ENCODE measurements at regions not wholly inside any gene's neighbourhood (a gene's known extent, or its start where the extent isn't known, plus 50 kb on each side); places are given as distances from the start of the nearest gene placed in this dataset.

DNA sequence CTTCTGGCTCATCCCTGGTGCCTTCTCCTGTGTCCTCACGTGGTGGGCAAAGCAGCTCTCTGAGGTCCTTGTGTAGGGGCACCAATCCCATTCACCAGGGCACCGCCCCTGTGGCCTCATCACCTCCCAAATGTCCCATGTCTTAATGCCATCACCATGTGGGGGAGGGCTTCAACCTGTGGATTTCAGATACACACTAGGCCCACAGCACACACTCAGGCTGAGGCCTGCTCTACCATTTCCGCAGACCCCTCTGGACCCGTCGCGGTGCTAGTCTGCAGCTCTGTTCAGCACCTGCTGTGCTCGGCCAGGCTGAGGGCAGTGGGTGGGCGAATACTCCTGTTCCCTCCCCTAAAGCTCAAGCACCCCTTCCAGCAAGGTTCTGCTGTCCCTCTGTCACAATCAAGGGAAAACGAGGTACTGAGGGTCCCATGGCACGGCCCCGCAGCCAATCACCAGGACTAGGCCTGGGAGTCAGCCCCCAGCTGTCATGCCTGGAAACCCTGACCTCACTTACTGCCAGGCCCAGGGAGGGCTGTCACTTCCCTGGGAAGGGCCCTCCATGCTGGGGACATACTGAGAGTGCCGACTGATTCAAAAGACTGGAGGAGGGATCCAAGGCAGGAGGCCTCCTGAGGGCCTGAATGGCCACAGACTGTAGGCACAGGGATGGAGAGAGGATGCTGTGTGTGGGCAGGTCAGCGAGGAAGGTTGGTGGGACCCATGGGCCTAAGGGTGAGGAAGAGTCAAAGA is 123.8 kb upstream of the RET start:
- DNase-seq, result no peak

DNA sequence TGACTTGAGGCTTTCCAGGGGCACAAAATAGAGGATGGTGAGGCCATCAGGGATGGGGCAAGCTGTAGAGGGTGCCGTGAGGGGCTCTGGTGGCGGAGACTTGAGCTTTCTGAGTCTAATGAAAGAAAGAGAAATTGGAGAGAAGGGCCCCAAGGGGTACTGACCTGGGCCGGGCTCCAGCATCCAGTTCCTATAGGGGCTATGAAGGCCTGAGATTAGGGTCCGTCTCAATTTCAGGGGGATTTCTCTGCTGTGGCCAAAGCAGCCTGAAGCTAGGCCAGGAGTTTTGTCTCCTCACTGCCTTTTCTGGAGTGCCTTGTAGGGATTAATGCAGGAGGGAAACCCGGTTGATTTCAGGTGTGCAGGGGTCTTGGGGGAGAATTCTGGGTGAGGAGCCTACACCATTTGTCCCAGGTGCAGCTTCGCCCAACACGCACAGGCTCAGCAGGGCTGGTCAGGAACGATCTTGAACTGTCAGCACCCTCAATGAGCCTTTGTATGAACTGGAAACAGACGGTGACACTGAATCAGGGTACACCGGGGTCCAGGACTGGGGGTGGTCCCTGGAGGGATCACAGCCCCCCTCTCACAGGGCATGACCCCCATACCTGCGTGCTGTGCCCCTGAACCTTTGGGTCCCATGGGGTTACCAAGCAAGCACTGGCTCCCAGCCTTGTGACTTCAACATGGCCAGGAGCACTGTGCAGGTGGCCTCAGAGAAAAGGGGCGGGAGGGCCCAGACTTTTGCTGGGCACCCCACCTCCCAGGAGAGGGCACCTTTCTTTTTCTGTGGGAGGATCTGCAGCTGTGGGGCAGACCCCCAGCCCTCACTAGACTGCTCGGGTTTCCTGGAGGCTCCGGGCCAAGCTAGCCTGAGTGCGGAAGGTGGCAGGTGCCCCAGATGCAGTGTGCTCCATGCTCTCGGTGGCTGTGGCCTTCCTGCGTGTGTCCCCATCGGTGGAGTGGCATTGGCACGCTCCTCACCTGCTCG is 122.9 kb upstream of the RET start:
- DNase-seq, result no peak

DNA sequence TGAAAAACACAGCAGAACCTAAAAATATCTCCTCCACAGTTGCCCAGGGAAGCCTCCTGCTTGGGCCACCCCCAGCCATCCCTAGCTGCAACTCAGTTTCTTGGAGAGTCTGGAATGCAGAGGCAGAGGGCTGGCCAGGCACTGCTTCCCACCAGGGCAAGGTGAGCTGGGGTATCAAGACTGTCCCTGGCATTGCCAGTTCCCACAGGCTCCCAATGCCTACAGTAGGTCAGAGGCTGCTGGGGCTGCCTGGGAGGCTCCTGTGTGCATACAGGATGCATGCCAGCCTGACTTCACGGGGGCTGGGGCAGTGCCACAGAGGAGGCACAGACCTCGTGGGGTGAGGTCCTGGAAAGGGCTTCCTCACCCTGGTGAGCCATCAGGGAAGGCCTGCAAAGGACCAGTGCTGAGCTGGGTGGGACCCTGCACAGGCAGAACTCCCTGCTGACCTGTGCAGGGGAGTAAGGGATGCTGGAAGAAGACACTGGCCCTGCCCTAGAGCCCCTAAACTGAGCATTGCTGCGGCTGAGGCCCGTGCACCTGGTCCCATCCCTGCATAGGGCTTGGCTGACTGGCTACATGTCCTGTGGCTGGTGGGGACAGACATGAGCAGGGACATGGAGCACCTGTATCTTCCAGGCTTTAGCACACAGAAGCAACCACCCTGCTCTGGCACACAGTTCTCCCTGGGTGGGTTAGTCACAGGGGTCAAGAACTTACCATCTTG is 121.9 kb upstream of the RET start:
- no peak for DNase-seq

DNA sequence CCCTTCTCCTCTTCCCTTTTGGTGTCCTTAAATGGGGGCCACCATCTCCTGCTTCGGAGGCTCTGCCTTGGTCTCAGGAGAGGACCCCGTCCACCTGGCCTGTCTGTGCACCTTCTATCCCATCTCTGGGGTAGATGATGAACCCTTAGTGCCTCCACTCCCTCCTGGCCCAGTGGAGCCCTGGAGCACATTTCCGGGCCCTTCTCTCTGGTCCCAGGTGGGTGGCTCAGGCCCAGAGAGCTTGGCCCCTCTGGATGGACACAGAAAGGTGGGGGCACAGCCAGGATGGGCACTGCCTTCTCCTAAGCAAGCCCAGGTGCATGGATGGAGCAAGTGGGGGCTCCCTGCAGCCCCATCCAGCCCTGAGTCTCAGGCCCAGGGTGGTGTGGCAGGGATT is 121.4 kb upstream of the RET start:
- no peak for DNase-seq

DNA sequence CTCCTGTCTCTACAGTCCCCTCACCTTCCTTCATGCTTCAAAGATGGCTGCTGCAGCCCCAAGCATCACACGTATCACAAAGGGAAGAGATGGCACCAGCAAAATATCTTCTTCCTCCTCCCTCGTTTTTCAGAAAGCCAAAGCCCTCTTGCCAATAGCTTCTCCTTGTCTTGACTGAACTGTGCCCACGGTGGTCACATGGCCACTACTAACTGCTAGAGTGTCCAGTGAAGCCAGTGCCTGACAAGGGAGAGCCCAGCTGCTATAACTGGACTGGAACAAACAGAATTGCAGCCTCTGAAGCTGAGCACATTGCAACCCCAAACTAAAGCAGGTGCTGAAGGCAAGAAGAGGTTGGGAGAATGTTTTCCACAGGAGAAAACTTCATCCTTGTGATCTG is 120.8 kb upstream of the RET start:
- DNase-seq, result no peak

DNA sequence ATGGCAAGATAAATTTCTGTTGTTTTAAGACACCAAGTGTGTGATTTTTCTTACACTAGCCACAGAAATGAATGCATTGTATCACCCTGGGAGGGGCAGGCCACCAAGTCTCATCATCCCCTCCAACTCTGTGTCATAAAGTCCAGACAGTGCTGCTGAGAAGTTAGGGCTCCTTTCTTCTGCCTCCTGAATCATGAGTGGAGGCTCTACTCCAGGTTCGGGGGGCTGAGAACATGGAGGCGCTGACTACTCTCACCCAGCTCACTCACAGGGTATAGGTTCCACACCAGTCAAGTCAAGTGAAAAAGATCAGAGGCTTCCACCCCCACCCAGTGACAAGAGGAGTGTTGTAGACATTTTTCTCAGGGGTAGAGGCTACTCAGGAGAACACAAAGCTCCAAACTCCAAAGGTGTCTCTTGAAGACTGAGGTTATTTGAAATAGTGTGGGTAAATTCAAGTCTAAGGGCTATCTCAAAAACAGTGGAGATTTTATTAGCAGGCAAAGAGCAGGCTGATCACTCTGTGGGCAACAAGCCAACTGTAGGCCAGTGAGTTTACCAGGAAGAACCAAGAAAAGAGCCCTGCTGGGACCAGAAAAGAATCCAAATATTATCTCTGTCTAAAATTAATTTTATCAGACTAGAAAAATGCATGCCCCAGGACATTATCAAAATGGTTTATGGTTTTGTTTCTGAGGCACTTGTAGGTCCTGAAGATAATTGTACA is 118.6 kb upstream of the RET start:
- no peak for DNase-seq

DNA sequence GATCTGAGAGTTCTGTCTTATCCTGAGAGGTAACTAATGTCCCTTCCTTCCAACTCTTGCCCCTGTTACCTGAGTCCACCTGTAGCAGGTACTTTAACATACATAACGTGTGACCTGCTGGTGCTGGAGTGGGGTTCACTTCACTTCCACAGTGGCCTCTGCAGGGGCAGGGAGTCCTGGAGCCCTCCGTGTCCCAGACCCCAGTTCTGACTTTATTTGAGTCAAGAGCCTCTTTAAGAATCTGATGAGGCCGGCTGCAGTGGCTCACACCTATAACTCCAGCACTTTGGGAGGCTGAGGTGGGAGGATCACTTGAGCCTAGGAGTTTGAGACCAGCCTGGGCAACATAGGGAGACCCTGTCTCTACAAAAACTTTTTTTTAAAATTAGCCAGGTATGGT is 117.0 kb upstream of the RET start:
- no peak for DNase-seq

DNA sequence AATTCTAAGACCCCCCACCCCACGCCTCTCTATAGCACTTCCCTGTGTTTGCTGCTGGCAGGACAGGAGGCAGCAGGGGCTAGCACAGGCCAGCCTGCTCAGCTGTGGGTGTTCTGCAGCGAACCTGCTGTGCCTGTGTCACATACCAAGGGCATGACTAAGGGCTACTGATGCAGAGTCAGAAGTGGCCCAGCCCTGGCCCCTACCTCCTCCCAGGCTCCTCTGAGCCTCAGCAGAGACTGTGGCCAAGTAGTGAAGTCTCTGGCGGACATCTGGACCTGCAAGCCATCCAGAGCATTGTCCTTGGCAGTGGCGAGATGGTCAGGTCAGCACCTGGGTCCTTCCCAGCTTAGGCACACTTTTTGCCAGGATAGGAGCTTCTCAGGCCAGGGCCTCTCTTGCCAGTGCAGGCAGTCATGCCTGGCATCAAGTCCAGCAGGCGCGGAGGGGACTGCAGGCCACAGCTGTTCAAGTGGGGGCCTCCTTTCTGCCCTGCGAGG is 116.3 kb upstream of the RET start:
- no peak for DNase-seq

DNA sequence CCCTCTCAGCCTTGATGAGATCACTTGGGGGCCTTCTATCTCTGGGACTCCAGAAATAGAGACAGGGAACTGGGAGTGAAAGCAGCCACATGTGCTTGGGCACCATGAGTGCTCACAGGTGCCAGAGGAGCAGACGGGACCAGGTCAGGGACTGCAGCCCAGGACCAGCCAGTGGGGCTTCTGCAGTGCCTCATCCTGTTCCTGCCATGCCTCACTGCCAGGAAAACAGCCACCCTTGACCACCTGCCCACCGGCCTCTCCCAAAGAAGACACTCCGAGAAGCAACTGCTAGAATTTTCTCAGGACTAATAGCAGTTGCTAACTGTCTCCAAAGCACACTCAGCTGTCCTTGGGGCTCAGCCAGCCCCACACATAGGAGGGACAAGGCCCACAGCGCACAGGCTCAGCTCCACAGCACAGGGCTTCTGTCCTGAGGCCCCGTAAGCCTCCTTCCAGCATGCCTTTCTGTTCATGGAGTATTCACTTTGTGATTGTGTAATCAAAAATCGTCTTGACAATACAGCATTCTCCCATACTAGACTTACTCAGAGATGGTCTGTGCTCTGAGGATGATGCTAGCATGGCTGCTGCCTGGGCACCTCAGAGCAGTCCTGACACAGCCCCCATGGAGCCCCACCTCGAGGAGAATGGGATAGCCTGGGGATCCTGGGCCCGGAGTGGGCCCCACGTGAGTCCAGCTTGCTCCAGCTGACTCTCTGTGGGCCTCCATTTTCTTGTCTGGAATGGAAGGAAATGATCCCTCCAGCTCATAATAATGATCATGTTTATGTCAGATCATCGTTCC is 115.7 kb upstream of the RET start:
- DNase-seq, result no peak

DNA sequence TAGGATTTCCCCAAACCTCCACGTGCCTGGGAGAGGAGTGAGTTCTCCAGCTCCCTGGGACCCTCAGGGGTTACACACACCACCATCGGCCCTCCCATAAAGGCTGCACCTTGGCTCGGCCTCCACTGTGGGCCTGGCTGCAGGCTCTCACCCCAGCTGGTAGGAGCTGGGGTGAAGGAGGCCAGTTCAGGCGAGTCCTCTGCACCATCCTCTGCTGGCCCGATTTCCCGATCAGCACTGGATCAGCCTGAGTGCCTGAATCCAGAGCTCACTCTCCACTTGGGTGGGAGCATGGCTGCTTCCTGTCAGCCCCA is 115.1 kb upstream of the RET start:
- no peak for DNase-seq

DNA sequence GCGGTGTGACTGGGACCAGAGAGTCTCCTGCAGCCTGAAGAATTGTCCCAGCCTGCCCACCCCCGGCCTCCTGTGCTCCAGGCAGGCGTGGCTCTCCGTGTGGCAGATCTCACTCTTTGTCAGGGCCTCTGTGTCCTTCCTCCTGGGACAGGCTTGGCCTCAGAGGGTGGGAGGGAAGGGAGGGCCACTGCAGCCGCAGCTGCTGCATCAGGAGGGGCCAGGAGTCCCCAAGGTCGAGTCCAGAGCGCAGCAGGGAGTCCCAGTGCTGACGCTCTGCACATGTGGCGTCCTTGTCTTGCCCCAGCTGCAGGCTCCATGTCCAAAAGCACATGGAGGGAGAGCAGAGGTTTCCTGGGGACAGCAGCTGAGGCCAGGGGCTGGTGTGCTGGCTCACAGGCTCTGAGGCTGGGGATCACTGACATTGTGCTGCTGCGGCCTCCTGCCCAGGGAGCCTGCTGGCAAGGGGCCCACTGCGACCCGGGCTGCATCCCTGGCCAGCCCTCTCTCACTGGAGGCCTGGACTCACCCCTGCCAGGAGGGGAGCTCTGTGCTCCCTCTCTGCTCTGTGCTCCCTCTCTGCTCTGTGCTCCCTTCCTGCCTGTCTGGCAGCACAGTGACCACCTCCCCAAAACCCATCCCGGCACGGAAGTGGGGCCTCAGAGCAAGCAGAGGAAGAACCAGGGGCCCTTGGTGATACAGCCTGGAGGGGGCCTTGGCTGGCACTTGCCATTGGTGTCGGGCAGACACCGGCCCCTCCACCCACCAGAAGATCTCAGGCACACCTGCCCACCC is 114.6 kb upstream of the RET start:
- DNase-seq, result no peak

DNA sequence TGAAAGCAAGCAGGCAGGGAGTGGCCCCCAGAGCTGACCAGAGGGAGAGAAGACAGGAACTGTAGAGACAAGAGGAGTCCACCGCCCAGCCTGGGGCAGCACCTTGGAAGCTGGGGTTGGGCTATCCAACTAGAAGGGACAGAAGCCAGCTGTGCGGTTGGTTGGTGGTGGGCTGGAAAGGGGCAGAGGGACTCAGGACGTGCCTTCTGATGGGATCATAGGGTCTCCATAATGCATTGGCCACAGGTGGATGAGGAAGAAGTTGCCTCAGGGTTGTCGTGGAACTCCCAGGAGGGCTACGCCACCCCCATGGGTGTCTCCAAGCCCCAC is 114.0 kb upstream of the RET start:
- no peak for DNase-seq

DNA sequence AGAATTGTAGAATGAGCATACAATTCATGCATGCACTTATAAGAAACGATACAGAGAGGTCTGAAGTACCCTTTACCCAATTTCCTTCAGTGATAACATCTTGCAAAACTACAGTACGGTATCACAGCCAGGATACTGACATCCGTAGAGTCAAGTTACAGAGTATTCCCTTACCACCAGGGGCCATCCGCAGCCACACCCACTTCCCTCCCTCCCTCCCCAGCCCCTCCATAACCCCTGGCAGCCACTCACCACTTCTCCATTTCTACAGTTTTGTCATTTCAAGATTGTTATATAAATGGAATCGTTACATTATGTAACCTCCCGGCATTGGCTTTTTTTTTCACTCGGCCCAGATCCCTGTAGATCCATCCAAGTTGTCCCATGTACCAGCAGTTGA is 113.6 kb upstream of the RET start:
- DNase-seq, result no peak

DNA sequence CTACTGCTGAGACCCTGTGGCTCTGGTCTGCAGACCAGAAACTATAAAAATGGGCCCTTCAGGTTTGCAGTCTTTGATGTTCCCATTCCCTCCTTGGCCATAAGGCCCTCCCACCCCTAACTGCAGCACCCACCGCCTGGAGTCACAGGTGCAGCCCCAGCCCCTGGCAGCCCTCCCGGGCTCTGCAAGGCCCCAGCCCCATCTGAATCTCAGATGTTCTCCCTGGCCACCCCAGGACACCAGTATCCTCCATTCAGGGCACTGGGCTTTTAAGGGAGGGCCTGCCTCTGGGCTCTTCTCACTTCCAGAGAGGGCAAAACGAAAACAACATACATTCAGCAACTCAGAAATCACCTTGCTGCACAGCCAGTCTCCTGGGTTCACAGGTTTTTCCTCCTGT is 107.7 kb upstream of the RET start:
- DNase-seq, result no peak

DNA sequence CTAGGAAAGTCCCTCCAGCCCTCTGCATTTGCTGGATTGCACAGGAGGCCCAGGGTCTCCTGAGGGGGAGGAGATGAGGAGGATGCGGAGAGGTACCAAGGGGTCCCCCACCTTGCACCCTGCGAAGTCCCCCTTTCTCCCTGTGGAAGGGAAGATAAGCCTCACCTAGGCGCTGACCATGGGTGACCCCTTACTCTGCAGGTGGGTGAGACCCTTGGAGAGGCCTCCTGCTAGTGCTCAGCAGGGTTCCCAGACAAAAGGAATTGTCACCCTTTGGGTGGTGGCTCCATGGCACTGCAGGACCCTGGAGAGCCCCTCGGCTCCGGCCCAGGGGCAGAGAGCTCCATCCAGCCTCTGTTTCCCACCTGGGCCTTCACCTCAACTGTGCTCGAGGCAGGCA is 107.0 kb upstream of the RET start:
- DNase-seq, result no peak

DNA sequence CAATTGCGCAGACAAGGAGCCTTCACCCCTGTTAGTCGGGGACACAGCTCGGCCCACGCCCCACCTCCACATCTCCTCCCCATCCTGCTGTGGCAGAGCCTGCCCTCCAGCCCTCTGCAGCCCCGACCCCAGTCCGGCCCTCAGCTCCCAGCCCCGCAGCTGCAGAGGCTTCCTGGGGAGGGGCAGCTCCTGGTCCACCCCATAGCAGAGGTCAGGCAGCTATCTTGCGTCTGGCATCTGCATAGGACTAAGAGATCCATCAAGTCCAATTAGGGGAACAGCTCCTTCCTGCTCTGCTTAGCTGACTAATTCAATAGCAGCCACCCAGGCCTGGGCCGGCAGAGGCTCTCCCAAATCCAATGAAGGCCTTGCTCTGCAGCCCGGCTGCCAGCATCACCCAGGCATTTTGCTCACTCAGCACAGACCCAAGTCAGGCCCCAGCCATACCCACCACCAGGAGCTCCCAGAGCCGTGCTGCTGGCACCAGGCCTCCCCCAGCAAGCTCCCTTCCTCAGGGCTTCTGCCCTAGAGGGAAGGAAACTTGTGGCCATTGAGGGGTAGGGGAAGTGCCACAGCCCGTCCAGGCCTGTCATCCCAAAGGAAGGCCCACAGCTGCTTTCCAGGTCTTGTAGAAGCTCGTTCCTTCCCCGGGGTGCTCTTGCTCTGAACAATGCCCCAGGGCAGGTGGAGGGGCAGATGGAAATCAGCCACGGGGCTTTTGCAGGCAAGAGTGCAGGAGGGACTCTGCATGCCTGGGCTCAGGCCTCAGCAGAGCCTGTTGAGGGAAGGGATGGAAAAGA is 106.2 kb upstream of the RET start:
- DNase-seq, result no peak

DNA sequence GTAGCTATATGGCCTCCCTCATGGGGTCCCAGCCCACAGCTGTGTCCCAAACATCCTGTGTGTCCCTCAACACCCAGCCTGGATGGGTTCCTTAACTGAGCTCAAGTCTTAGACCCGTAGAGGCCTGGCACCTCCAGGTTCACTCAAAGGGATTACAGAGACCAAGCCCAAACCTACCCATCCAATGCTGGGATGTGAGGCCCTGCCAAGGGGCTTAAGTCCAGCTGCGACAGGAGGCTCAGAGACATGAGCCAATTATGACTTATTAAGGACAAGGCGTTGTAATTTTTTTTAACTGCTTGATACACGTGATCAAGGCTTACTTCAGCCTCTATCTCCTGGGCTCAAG is 105.6 kb upstream of the RET start:
- no peak for DNase-seq

DNA sequence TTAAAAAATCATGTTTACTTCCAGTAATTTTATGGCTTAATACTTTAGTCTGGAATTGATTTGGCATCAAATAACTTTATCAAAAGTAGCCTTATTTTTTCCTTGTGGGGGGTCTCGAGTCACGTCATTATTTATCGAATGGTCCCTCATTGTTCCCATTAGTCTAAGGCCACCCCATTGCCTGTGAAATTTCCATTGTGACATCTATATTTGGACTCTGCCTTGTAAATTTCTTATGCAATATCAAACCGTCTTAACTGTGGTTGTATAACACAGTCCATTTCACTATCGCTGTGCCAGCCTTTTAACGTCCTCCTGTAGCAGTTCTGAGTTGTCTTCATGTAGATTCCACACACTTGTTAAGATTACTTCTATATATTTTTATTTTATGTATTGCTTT is 103.9 kb upstream of the RET start:
- DNase-seq, result no peak

DNA sequence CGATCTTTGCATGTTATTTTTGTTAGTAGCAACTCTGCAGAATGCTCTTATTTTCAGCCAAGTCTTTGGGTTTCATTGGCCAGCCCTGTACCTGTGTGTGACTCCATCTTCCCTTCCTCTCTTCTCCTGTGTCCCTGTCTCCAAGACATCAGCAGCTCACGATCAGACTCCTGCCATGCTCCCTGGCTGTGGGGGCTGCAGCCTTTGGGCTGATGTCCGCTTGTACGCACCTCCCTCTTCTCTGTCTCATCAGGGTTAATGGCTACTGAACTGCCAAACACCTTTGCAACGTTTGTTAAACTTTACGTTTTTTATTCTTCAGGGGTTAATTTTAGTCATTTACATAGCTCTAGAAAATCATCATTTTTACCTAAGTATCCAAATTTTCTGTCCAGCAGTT is 103.5 kb upstream of the RET start:
- DNase-seq, result no peak

DNA sequence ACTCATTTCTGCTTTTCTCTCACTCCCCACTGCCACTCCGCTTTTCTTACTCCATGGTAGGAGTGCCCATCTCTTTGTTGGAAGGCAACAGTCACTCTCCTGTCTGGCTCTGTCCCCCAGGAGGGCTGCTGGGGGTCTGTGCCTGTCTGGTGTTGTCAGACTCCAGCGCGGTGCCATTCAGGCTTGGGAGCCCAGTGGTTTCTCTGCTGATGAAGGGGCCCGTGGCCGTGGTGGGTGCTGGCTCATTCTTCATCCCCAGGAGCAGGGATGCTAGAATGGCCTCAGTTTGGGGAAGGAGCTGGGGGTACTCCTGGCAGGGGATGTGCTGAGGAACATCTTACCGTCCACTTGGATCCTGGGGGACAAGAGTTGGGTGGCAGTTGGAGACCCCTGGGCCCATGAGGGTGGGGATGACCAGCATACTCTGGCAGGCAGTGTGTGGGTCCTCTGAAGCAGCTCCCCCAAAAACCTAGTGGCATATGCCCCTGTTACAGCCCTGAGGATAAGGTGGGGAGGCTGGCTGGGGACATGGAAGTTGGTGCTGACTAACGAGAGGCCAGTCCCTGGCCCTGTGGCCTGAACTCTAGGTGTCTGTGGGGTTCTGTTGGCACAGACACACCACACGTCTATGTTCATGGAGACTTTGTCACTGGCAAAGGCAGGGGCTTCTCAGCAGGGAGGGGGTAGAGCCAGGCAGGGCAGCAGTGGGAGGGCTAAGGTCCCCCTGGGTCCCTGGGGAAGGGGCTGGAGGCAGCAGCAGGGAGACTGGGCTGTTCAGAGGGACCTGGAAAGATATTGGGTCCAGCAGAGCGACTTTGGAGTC is 102.8 kb upstream of the RET start:
- DNase-seq, result no peak

All from stimulated activated CD4-positive, alpha-beta T cell treated with anti-CD3 and anti-CD28 coated beads, Interleukin-4, amount 100 ng/mL, for 4 hours (primary cell).